ENCODE measurements at regions not wholly inside any gene's neighbourhood (a gene's known extent, or its start where the extent isn't known, plus 50 kb on each side); places are given as distances from the start of the nearest gene placed in this dataset.

DNA sequence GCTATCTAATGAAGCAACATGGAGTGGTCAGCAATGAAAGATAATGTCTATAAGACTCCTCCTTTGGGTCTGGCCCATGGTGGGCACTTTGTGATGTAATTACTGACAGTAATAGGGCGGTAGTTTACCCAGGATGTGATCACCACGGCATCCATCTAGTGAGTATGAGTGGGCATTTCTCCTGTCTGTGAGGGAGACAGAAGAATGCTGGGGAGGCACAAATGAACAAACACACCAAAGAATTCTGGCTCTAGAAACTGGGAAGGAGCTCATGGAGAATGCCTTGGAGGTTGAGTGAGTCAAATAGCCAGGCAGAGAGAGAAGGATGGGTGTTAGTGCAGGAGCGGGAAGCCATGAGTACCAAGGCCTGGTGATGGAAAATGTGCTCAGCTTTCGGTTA is 217.5 kb downstream of the WNT5A start:
- no peaks in the 10 kb centered on the region for H3K27me3 ChIP-seq (ENCODE audit: insufficient read depth, low read length, poor library complexity, severe bottlenecking)
- no peaks in the 10 kb centered on the region for H3K4me1 ChIP-seq (ENCODE audit: insufficient read depth, low read length, poor library complexity, severe bottlenecking)
- H4K20me1 ChIP-seq (ENCODE audit: insufficient read depth, low read length, poor library complexity, severe bottlenecking): no peaks in the 10 kb centered on the region
- no peaks in the 10 kb centered on the region for H3K36me3 ChIP-seq (ENCODE audit: insufficient read depth, low read length)
- H3K4me3 ChIP-seq (ENCODE audit: low read length, poor library complexity, severe bottlenecking): no peak overlapping the region
- no peak overlapping the region for H2AFZ ChIP-seq (ENCODE audit: low read length)
- H3K9ac ChIP-seq (ENCODE audit: low read depth, low read length, poor library complexity, severe bottlenecking): no peak overlapping the region
- no peak for TF ChIP-seq EZH2phosphoT487 (IDR thresholded peaks at IDR 0.05; ENCODE audit: borderline replicate concordance)
- TF ChIP-seq, protein P1, sequence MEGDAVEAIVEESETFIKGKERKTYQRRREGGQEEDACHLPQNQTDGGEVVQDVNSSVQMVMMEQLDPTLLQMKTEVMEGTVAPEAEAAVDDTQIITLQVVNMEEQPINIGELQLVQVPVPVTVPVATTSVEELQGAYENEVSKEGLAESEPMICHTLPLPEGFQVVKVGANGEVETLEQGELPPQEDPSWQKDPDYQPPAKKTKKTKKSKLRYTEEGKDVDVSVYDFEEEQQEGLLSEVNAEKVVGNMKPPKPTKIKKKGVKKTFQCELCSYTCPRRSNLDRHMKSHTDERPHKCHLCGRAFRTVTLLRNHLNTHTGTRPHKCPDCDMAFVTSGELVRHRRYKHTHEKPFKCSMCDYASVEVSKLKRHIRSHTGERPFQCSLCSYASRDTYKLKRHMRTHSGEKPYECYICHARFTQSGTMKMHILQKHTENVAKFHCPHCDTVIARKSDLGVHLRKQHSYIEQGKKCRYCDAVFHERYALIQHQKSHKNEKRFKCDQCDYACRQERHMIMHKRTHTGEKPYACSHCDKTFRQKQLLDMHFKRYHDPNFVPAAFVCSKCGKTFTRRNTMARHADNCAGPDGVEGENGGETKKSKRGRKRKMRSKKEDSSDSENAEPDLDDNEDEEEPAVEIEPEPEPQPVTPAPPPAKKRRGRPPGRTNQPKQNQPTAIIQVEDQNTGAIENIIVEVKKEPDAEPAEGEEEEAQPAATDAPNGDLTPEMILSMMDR (conservative IDR thresholded peaks at IDR 0.05; ENCODE audit: low read length): no peak
- no peaks in the 10 kb centered on the region for H3K79me2 ChIP-seq (ENCODE audit: insufficient read depth, low read length)
- H3F3A ChIP-seq (ENCODE audit: low read depth): no peaks in the 10 kb centered on the region
- no peak overlapping the region for H3K4me2 ChIP-seq (ENCODE audit: low read depth, low read length, poor library complexity, severe bottlenecking)
- no peaks in the 10 kb centered on the region for H3K9me2 ChIP-seq (replicated peaks; ENCODE audit: low read depth, low read length)
- H3K9me3 ChIP-seq (ENCODE audit: insufficient read depth, low read depth, low read length): no peaks in the 10 kb centered on the region

DNA sequence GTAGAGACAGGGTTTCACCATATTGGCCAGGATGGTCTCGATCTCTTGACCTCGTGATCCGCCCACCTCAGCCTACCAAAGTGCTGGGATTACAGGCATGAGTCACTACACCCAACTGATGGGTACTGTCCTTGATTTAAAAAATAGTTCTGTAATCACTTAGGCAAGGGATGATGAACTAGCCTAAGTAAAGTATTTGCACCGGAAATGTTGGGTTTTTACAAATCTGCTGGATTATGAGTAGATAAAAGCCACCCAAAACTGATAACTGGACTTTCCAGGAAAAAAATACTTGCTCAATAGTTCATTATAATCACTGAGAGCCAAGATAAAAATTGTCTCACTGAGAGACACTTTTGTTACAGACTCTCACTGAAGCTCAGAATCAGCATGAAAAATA is 218.0 kb downstream of the WNT5A start:
- H3F3A ChIP-seq (ENCODE audit: low read depth): no peaks in the 10 kb centered on the region

DNA sequence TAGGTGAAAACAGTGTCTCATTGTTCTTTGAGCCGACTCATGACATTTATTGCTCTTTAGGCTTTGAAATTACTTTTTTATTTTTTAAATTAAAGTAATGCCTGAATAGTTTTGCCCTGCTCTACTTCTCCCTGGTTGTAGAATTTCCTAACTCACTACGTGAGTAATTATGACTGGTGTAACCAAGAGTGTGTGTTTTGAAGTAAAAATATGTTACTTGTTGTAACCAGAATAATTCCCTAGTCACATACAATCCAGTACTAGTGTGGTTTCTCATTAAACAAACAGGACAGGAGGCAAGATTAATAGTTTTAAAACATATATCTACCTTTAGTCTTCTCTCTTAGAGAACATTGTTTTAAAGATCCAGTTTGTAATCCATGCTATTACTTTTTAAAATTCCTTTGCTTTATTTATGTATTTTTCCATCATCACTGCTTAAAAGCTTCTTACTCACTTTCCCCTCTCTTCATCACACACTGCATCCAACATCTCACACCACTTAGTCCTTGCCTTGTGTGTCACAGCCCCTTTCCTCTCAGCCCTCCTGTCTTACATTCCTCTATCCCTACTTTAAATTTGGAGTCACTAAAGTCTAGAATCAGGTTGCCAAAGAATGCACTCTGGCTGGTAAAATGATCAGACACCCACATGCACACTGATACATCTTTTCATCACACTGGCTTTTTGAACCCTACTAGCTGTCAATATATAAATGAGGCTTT is 219.7 kb downstream of the WNT5A start:
- no peak overlapping the region for H3K4me2 ChIP-seq (ENCODE audit: low read depth, low read length, poor library complexity, severe bottlenecking)
- no peaks in the 10 kb centered on the region for H4K20me1 ChIP-seq (ENCODE audit: insufficient read depth, low read length, poor library complexity, severe bottlenecking)
- no peaks in the 10 kb centered on the region for H3K4me1 ChIP-seq (ENCODE audit: insufficient read depth, low read length, poor library complexity, severe bottlenecking)
- no peaks in the 10 kb centered on the region for H3K36me3 ChIP-seq (ENCODE audit: insufficient read depth, low read length)
- no peaks in the 10 kb centered on the region for H3K79me2 ChIP-seq (ENCODE audit: insufficient read depth, low read length)
- TF ChIP-seq EZH2phosphoT487 (IDR thresholded peaks at IDR 0.05; ENCODE audit: borderline replicate concordance): no peak
- TF ChIP-seq, protein P1 (conservative IDR thresholded peaks at IDR 0.05; ENCODE audit: low read length): no peak
- no peaks in the 10 kb centered on the region for H3F3A ChIP-seq (ENCODE audit: low read depth)
- no peak overlapping the region for H3K9ac ChIP-seq (ENCODE audit: low read depth, low read length, poor library complexity, severe bottlenecking)
- H3K9me2 ChIP-seq (replicated peaks; ENCODE audit: low read depth, low read length): no peaks in the 10 kb centered on the region
- H3K9me3 ChIP-seq (ENCODE audit: insufficient read depth, low read depth, low read length): no peaks in the 10 kb centered on the region
- no peak overlapping the region for H3K4me3 ChIP-seq (ENCODE audit: low read length, poor library complexity, severe bottlenecking)
- no peaks in the 10 kb centered on the region for H3K27me3 ChIP-seq (ENCODE audit: insufficient read depth, low read length, poor library complexity, severe bottlenecking)
- H2AFZ ChIP-seq (ENCODE audit: low read length): no peak overlapping the region

More for the DNA sequence above, 218.0 kb downstream of the WNT5A start:
- H3K79me2 ChIP-seq (ENCODE audit: insufficient read depth, low read length): no peaks in the 10 kb centered on the region
- no peak overlapping the region for H3K4me2 ChIP-seq (ENCODE audit: low read depth, low read length, poor library complexity, severe bottlenecking)
- TF ChIP-seq, protein P1 (conservative IDR thresholded peaks at IDR 0.05; ENCODE audit: low read length): no peak
- TF ChIP-seq EZH2phosphoT487 (IDR thresholded peaks at IDR 0.05; ENCODE audit: borderline replicate concordance): no peak
- H3K9me3 ChIP-seq (ENCODE audit: insufficient read depth, low read depth, low read length): no peaks in the 10 kb centered on the region
- no peaks in the 10 kb centered on the region for H3K27me3 ChIP-seq (ENCODE audit: insufficient read depth, low read length, poor library complexity, severe bottlenecking)
- no peak overlapping the region for H3K9ac ChIP-seq (ENCODE audit: low read depth, low read length, poor library complexity, severe bottlenecking)
- H4K20me1 ChIP-seq (ENCODE audit: insufficient read depth, low read length, poor library complexity, severe bottlenecking): no peaks in the 10 kb centered on the region
- H3K4me3 ChIP-seq (ENCODE audit: low read length, poor library complexity, severe bottlenecking): no peak overlapping the region
- no peaks in the 10 kb centered on the region for H3K36me3 ChIP-seq (ENCODE audit: insufficient read depth, low read length)
- no peak overlapping the region for H2AFZ ChIP-seq (ENCODE audit: low read length)
- no peaks in the 10 kb centered on the region for H3K9me2 ChIP-seq (replicated peaks; ENCODE audit: low read depth, low read length)
- no peaks in the 10 kb centered on the region for H3K4me1 ChIP-seq (ENCODE audit: insufficient read depth, low read length, poor library complexity, severe bottlenecking)

Measured in Loucy (cell line).